HG03066 (cell line): ENCODE measurements at regions not wholly inside any gene's neighbourhood (a gene's known extent, or its start where the extent isn't known, plus 50 kb on each side); places are given as distances from the start of the nearest gene placed in this dataset.

ENCODE experiments used
- ATAC-seq: cut with Tn5 transposase; IDR thresholded peaks from one replicate; pipeline ENCODE4 v1.9.1; 2021; ENCODE audit warnings: low read depth; ENCODE audit not compliant: unreplicated experiment

GRCh38 chr2:226354434-226354833, 445.2 kb downstream of the IRS1 start:
- no peak for ATAC-seq

- ATAC-seq: no peak
Observed at GRCh38 chr2:226352941-226353560, 446.6 kb downstream of the IRS1 start.

- ATAC-seq: no peak
Observed at GRCh38 chr2:226351711-226352110, 447.9 kb downstream of the IRS1 start.

GRCh38 chr2:226339616-226340015, 460.0 kb downstream of the IRS1 start:
- no peak for ATAC-seq

- no peak for ATAC-seq
Observed at GRCh38 chr2:226338825-226339224, 460.8 kb downstream of the IRS1 start.

- no peak for ATAC-seq
Observed at GRCh38 chr2:226337941-226338600, 461.5 kb downstream of the IRS1 start.

- ATAC-seq: no peak
Observed at GRCh38 chr2:226336283-226336682, 463.3 kb downstream of the IRS1 start.

GRCh38 chr2:226334981-226335720, 464.5 kb downstream of the IRS1 start:
- no peak for ATAC-seq

GRCh38 chr2:226333388-226333787, 466.2 kb downstream of the IRS1 start:
- no peak for ATAC-seq

- ATAC-seq: no peak
Observed at GRCh38 chr2:226330206-226330605, 469.4 kb downstream of the IRS1 start.

GRCh38 chr2:226329180-226329579, 470.4 kb downstream of the IRS1 start:
- no peak for ATAC-seq

- no peak for ATAC-seq
Observed at GRCh38 chr2:226327830-226328229, 471.8 kb downstream of the IRS1 start.

- ATAC-seq: no peak
Observed at GRCh38 chr2:226325526-226325925, 474.1 kb downstream of the IRS1 start.

- ATAC-seq: no peak
Observed at GRCh38 chr2:226320076-226320948, 479.3 kb downstream of the IRS1 start.

GRCh38 chr2:226317970-226318369, 481.6 kb downstream of the IRS1 start:
- ATAC-seq: no peak

- ATAC-seq: no peak
Observed at GRCh38 chr2:226313060-226313459, 486.6 kb downstream of the IRS1 start.

- ATAC-seq: no peak
Observed at GRCh38 chr2:226312155-226312554, 487.5 kb downstream of the IRS1 start.

- ATAC-seq: no peak
Observed at GRCh38 chr2:226310146-226310545, 489.5 kb downstream of the IRS1 start.

- ATAC-seq: no peak
Observed at GRCh38 chr2:226308986-226309385, 490.6 kb downstream of the IRS1 start.

- ATAC-seq: no peak
Observed at GRCh38 chr2:226308323-226308680, 491.3 kb downstream of the IRS1 start.
